H1 (cell line): ENCODE measurements at regions not wholly inside any gene's neighbourhood (a gene's known extent, or its start where the extent isn't known, plus 50 kb on each side); places are given as distances from the start of the nearest gene placed in this dataset.

Source experiments
- CTCF ChIA-PET: fragments of 300-600 bp; sonication (Branson Sonifier 250); formaldehyde crosslinking; loops from one replicate; lab custom pipeline; 2021; ENCODE audit not compliant: partially characterized antibody; lab: Charles Lee
- POLR2A ChIA-PET: fragments of 300-600 bp; sonication (Branson Sonifier 250); formaldehyde crosslinking; loops from one replicate; lab custom pipeline; 2021; ENCODE audit warnings: inconsistent platforms; ENCODE audit not compliant: partially characterized antibody; lab: Charles Lee
- DNase-seq, 2 experiments: peaks; one replicate each; pipeline versions ENCODE4 v3.0.0 to v3.0.0-alpha.2; 2010 to 2022; ENCODE audit warnings: low spot score in 2 of 2, low read depth in 1 of 2, mixed read lengths in 1 of 2
- FAIRE-seq: peaks from 2 replicates; lab custom pipeline; 2011; peaks lifted over from hg19 to GRCh38; lab: Jason Lieb, UNC
- H2AFZ ChIP-seq: 2 replicates; pipeline ENCODE4 v1.8.1; 2012; ENCODE audit warnings: low read length, inconsistent platforms
- H2AK5ac ChIP-seq: 2 replicates; pipeline ENCODE4 v1.6.1; 2013; ENCODE audit warnings: low read depth, low read length
- H2BK120ac ChIP-seq: replicated peaks from 2 replicates; pipeline ENCODE3; 2013; ENCODE audit warnings: low read depth, low read length, inconsistent platforms
- H2BK12ac ChIP-seq: 2 replicates; pipeline ENCODE4 v1.6.1; 2013; ENCODE audit warnings: low read depth, low read length
- H2BK15ac ChIP-seq: 2 replicates; pipeline ENCODE4 v1.6.1; 2013; ENCODE audit warnings: low read length
- H2BK20ac ChIP-seq: 2 replicates; pipeline ENCODE4 v1.6.1; 2013; ENCODE audit warnings: low read length
- H2BK5ac ChIP-seq: 2 replicates; pipeline ENCODE4 v1.6.1; 2013; ENCODE audit warnings: low read depth, low read length
- H3K14ac ChIP-seq: 2 replicates; pipeline ENCODE4 v1.6.1; 2013; ENCODE audit warnings: inconsistent platforms; ENCODE audit not compliant: insufficient read length
- H3K18ac ChIP-seq: 2 replicates; pipeline ENCODE4 v1.6.1; 2013; ENCODE audit warnings: low read length; ENCODE audit errors: extremely low read depth
- H3K23ac ChIP-seq: 2 replicates; pipeline ENCODE4 v1.6.1; 2013; ENCODE audit warnings: inconsistent platforms; ENCODE audit not compliant: insufficient read length
- H3K23me2 ChIP-seq: 2 replicates; pipeline ENCODE4 v1.6.1; 2013; ENCODE audit warnings: low read depth, low read length
- H3K27ac ChIP-seq: 2 replicates; pipeline ENCODE4 v1.6.1; 2011; ENCODE audit warnings: low read depth, low read length, inconsistent platforms
- H3K27me3 ChIP-seq, 4 experiments: replicated peaks in 1 of 4; 1 replicate in 1 of 4; 2 replicates in 3 of 4; pipeline versions ENCODE4 v1.6.1 to v1.8.1; 2011 to 2013; ENCODE audit warnings: low read length in 3 of 4, mild to moderate bottlenecking in 3 of 4, inconsistent platforms in 2 of 4, mixed read lengths in 2 of 4, moderate library complexity in 1 of 4; ENCODE audit not compliant: control insufficient read depth in 3 of 4, insufficient read depth in 3 of 4; ENCODE audit errors: extremely low read depth in 1 of 4
- H3K36me3 ChIP-seq, 4 experiments: 2 replicates each; pipeline versions ENCODE4 v1.6.1 to v1.8.1; 2011 to 2013; ENCODE audit warnings: mild to moderate bottlenecking in 4 of 4, low read length in 3 of 4, moderate library complexity in 2 of 4, control low read depth in 1 of 4, inconsistent platforms in 1 of 4; ENCODE audit not compliant: insufficient read depth in 4 of 4, control insufficient read depth in 2 of 4
- H3K4ac ChIP-seq: replicated peaks from 2 replicates; pipeline ENCODE3; 2013; ENCODE audit warnings: low read length, low read depth, mixed read lengths, inconsistent platforms; ENCODE audit not compliant: insufficient read length
- H3K4me1 ChIP-seq, 4 experiments: replicated peaks in 1 of 4; 1 replicate in 1 of 4; 2 replicates in 3 of 4; pipeline versions ENCODE4 v1.6.1 to v1.8.1; 2011 to 2013; ENCODE audit warnings: low read length in 3 of 4, inconsistent platforms in 2 of 4, mixed read lengths in 1 of 4; ENCODE audit not compliant: insufficient read depth in 4 of 4, control insufficient read depth in 3 of 4
- H3K4me2 ChIP-seq, 2 experiments: 2 replicates each; pipeline versions ENCODE4 v1.6.1 to v1.8.1; 2011 to 2013; ENCODE audit warnings: low read depth in 2 of 2, low read length in 2 of 2, control low read depth in 1 of 2, inconsistent platforms in 1 of 2, mild to moderate bottlenecking in 1 of 2; ENCODE audit not compliant: insufficient read depth in 1 of 2
- H3K4me3 ChIP-seq, 4 experiments: fragments of 200-600, 300-600 bp in 1 of 4; sonication (generic), shearing (Covaris generic), sonication (Bioruptor Twin) in 1 of 4; 2 replicates each; pipeline versions ENCODE4 v1.5.1 to v1.8.1; 2011 to 2016; ENCODE audit warnings: low read length in 4 of 4, low read depth in 3 of 4, control low read depth in 2 of 4, inconsistent platforms in 2 of 4, mild to moderate bottlenecking in 2 of 4, mixed read lengths in 1 of 4, moderate library complexity in 1 of 4; ENCODE audit not compliant: insufficient read depth in 2 of 4; ENCODE audit errors: extremely low read depth in 1 of 4
- H3K56ac ChIP-seq: replicated peaks from 2 replicates; pipeline ENCODE3; 2013; ENCODE audit warnings: low read depth, mild to moderate bottlenecking, mixed read lengths, low read length, inconsistent platforms; ENCODE audit not compliant: insufficient read length
- H3K79me1 ChIP-seq: 2 replicates; pipeline ENCODE4 v1.6.1; 2013; ENCODE audit warnings: low read depth, low read length, control low read depth
- H3K79me2 ChIP-seq, 2 experiments: 2 replicates each; pipeline versions ENCODE4 v1.6.1 to v1.8.1; 2012 to 2013; ENCODE audit warnings: low read length in 2 of 2, mild to moderate bottlenecking in 2 of 2, inconsistent platforms in 1 of 2; ENCODE audit not compliant: insufficient read depth in 2 of 2, control insufficient read depth in 1 of 2
- H3K9ac ChIP-seq, 4 experiments: replicated peaks in 1 of 4; 1 replicate in 1 of 4; 2 replicates in 3 of 4; pipeline versions ENCODE4 v1.6.1 to v1.8.1; 2011 to 2013; ENCODE audit warnings: low read depth in 3 of 4, low read length in 3 of 4, control low read depth in 2 of 4, mild to moderate bottlenecking in 2 of 4, moderate library complexity in 2 of 4, inconsistent platforms in 1 of 4; ENCODE audit errors: extremely low read depth in 1 of 4
- H3K9me3 ChIP-seq, 2 experiments: 2 replicates each; pipeline versions ENCODE4 v1.6.1 to v1.8.1; 2012 to 2013; ENCODE audit warnings: mild to moderate bottlenecking in 2 of 2, moderate library complexity in 2 of 2, control low read depth in 1 of 2, inconsistent platforms in 1 of 2, low read depth in 1 of 2, low read length in 1 of 2, mixed read lengths in 1 of 2; ENCODE audit not compliant: insufficient read depth in 2 of 2
- H4K20me1 ChIP-seq, 2 experiments: replicated peaks in 1 of 2; 2 replicates each; pipeline versions ENCODE3 to v1.8.1; 2011 to 2013; ENCODE audit warnings: inconsistent platforms in 2 of 2, low read length in 2 of 2, mild to moderate bottlenecking in 1 of 2; ENCODE audit not compliant: insufficient read depth in 2 of 2, control insufficient read depth in 1 of 2
- H4K5ac ChIP-seq: 2 replicates; pipeline ENCODE4 v1.6.1; 2013; ENCODE audit warnings: low read length, low read depth, mixed read lengths, inconsistent platforms; ENCODE audit not compliant: insufficient read length
- H4K8ac ChIP-seq: 2 replicates; pipeline ENCODE4 v1.8.0; 2013; ENCODE audit warnings: mild to moderate bottlenecking, moderate library complexity, low read length, inconsistent platforms; ENCODE audit not compliant: insufficient read depth; ENCODE audit errors: extremely low read depth
- H4K91ac ChIP-seq: replicated peaks from 2 replicates; pipeline ENCODE3; 2013; ENCODE audit warnings: low read length, mixed read lengths, inconsistent platforms; ENCODE audit not compliant: insufficient read length
- BACH1 ChIP-seq: IDR thresholded peaks from 2 replicates; pipeline ENCODE4 v1.6.1; 2012; ENCODE audit warnings: low read length, improper control_type of control experiment
- KDM4A ChIP-seq: IDR thresholded peaks from one replicate; pipeline ENCODE4 v1.7.1; 2012; ENCODE audit warnings: low read depth, mild to moderate bottlenecking, moderate library complexity, low read length, inconsistent platforms; ENCODE audit not compliant: severe bottlenecking
- WGBS, 2 experiments: shearing (Covaris generic) in 1 of 2; methylation state at CpG; one replicate each; pipeline versions ENCODE4 v1.1.6 to v1.1.7; 2013 to 2015; ENCODE audit warnings: low lambda C conversion rate in 2 of 2, mixed read lengths in 2 of 2, inconsistent platforms in 1 of 2, low coverage in 1 of 2, missing lambda C conversion rate in 1 of 2; ENCODE audit not compliant: insufficient replicate concordance in 2 of 2, insufficient coverage in 1 of 2, insufficient read length in 1 of 2; ENCODE audit errors: extremely low coverage in 1 of 2, missing lambda C conversion rate in 1 of 2; 5-methylcytosine and 5-hydroxymethylcytosine counted together

GRCh38 chr13:83065108-83065507, 817.2 kb downstream of the SLITRK1 start:
- no peaks in the 10 kb centered on the region for H3K23me2 ChIP-seq
- no peak overlapping the region for H2AFZ ChIP-seq
- no peak overlapping the region for H2AK5ac ChIP-seq
- no peaks in the 10 kb centered on the region for H3K36me3 ChIP-seq
- no peak overlapping the region for H3K14ac ChIP-seq
- H2BK5ac ChIP-seq = no peak overlapping the region
- H2BK15ac ChIP-seq = no peak overlapping the region
- H3K23ac ChIP-seq = no peak overlapping the region
- H2BK20ac ChIP-seq = no peak overlapping the region
- FAIRE-seq (no peak), DNase-seq (no peak)
- H3K27me3 ChIP-seq = no peaks in the 10 kb centered on the region
- no peak overlapping the region for H3K9ac ChIP-seq
- no peak overlapping the region for H3K4me2 ChIP-seq
- no peak overlapping the region for H4K5ac ChIP-seq
- H3K79me2 ChIP-seq = no peaks in the 10 kb centered on the region
- no peak overlapping the region for H3K18ac ChIP-seq
- H3K4me3 ChIP-seq = no peak overlapping the region
- CTCF ChIA-PET = interaction anchor here (0.6 kb wide), 1 partner anchor 1971 kb away, joined by 3 read pairs; no protein-coding TSS in a partner anchor
- H3K56ac ChIP-seq = no peak overlapping the region
- no peak overlapping the region for H2BK120ac ChIP-seq
- no peaks in the 10 kb centered on the region for H4K20me1 ChIP-seq
- no peak overlapping the region for H2BK12ac ChIP-seq
- H3K9me3 ChIP-seq = no peaks in the 10 kb centered on the region
- H3K27ac ChIP-seq = no peak overlapping the region
- no peak overlapping the region for H4K91ac ChIP-seq
- TF ChIP-seq KDM4A (no peak), BACH1 (no peak)
- H3K4ac ChIP-seq = no peak overlapping the region
- WGBS, 2 experiments = 89% methylated on average over 3 of the region's 3 CpGs; no CpG with 5 or more reads in 1 of the 2 experiments
- POLR2A ChIA-PET = no interaction called here
- no peak overlapping the region for H4K8ac ChIP-seq
- H3K79me1 ChIP-seq = no peaks in the 10 kb centered on the region
- no peaks in the 10 kb centered on the region for H3K4me1 ChIP-seq
